DMS53 treated with DMSO at 0.1 percent for 48 hours (cell line): ENCODE measurements at regions not wholly inside any gene's neighbourhood (a gene's known extent, or its start where the extent isn't known, plus 50 kb on each side); places are given as distances from the start of the nearest gene placed in this dataset.
A peak's percentile ranks its signal among the peaks of the same experiment; 100 is the strongest.

Experiments used
- DNase-seq: peaks from one replicate; lab custom pipeline; 2025; ENCODE audit not compliant: unreplicated experiment; lab: John Stamatoyannopoulos, UW

DNA sequence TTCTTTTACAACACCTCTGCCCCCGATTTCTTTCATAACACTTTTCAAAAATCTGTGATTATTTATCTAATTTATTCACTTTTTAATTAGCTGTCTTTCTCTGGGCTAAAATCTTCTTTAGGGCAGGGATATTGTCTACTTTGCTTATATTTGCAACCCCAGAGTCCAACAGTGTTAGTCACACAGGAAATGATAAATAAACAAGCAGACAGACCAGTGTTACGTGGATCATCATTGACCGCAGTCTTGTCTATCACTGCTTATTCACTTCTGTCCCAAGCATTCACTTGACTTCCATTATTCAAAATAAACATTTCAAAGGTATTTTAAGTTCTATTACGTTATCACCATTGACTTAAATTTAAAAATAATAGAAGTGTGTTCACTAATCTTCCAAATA lies 237.6 kb upstream of the UBE2E3 start:
- peak; percentile 77 for DNase-seq

DNA sequence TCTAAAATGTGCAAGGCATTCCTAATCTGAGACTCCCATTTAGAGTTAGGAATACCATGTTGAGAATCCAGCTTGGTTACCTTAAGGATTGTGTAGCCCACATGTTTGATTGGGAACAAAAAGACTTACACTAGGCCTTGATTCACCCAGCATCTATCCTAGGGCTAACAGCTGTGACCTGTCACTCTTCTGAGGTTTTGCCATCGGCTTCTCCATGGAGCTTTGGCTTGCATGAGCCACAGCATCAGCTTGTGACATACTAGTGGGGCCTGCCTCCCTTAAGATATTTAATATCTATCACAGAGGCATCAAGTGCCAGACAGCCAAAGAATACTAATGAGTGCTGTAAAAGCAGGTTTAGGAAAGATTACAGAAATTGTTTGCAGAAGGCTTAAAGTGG lies 241.3 kb upstream of the UBE2E3 start:
- DNase-seq = no peak

GRCh38 chr2:180735799-180736198 lies 244.6 kb upstream of the UBE2E3 start:
- no peak for DNase-seq

GRCh38 chr2:180734382-180734781 lies 246.0 kb upstream of the UBE2E3 start:
- DNase-seq = no peak

DNA sequence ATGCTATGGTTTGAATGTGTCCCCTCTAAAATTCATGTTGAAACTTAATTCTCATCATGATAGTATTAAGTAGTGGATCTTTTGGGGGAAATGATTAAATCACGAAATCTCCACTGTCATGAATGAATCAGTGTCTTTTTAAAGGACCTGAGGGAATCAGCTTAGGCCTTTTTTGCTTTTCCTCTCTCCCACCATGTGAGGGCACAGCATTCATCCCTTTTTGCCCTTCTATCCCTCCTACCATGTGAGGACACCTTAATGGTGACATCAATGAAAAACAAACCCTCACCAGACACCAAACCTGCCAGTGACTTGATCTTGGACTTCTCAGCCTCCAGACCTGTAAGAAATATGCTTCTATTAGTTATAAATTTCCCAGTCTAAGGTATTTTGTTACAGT lies 247.1 kb upstream of the UBE2E3 start:
- no peak for DNase-seq

DNA sequence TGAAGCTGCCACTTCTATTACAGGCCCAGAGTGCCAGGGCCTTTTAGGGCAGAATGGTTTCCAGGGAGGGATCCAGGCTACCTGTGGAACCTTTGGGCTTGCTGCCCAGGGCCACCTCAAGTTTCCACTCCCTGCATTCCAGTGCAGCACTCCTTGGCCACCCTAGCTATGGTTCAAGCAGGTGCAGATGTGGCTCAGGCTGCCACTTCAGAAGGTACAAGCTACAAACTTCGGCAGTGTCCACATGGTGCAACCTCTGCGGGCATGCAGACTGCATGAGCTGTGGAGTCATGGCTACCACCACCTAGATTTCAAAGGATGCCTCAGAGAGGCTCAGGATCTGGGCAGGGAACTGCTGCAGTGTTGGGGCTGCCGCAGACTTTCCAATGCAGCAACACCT lies 248.1 kb upstream of the UBE2E3 start:
- no peak for DNase-seq

- DNase-seq = peak; percentile 37
Measured at GRCh38 chr2:180730976-180731375, 249.4 kb upstream of the UBE2E3 start.

DNA sequence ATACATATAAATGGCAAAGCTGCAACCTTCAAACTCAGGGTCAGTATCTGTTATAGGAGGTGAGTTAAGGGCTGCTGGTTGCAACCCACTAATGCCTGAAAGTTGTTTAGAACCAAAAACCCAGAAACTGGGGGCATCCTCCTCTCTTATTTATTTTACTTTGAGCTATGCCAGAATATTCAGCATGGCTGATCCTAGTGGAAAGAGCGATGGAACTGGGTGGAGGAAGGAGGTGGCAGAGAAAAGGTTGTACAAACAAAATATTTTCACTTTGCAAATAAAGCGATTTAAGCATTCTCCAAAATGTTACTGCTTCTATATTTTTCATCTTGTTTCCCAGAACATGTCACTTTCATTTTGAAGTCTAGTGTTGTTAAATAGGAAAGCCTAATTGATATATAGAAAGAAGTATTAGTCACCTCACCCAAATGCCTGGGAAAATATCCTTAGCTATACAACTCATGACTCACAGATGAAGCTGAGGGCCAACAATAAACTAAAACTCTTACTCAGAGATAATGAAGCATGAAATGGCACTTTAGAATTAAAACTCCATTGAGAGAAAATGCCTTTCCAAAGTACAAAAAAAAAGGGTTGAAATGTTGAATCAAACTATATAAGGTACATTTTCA lies 251.4 kb upstream of the UBE2E3 start:
- peak; percentile 52 for DNase-seq

GRCh38 chr2:180723712-180724111 lies 256.7 kb upstream of the UBE2E3 start:
- DNase-seq = no peak

- DNase-seq = no peak
Measured at GRCh38 chr2:180722551-180723239, 257.7 kb upstream of the UBE2E3 start.

- DNase-seq = no peak
Measured at GRCh38 chr2:180720829-180721228, 259.6 kb upstream of the UBE2E3 start.

DNA sequence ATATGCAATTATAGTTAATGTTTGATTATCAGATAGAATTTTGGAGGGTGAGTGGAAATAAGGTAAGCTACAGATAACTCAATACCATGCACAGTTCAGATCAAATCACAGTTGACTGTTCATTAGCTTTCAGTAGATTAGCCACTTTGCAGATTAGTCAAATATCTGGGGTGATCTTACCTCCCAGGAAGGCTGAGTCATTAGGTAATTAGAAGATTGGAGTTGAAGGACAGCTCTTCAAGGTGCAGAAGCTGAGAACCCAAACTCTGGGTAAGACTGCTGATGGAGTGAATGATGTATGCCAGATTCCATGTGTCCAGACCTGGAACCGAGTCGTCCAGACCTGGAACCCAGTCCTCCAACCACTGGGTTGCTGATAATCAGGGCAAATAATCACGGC lies 262.8 kb upstream of the UBE2E3 start:
- DNase-seq = no peak

- DNase-seq = no peak
Measured at GRCh38 chr2:180716186-180717180, 263.9 kb upstream of the UBE2E3 start.

DNA sequence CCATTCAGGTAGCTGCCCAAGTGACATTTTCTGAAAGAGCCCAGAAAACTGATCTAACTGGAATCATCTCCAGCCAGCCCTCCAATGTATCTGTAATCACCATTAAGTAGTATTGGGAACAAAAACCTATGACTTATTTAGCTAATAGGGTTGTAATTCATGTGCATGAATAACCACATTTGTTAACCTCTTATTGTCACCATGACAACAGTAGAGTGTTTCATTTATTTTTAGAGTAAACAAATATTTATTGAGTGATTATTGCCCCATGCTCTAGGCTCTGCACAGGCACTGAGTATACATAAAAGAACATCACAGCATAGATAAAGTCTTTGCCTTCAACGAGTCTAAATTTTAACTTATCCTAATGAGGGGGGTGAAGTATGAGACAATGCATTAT lies 265.4 kb upstream of the UBE2E3 start:
- no peak for DNase-seq

DNA sequence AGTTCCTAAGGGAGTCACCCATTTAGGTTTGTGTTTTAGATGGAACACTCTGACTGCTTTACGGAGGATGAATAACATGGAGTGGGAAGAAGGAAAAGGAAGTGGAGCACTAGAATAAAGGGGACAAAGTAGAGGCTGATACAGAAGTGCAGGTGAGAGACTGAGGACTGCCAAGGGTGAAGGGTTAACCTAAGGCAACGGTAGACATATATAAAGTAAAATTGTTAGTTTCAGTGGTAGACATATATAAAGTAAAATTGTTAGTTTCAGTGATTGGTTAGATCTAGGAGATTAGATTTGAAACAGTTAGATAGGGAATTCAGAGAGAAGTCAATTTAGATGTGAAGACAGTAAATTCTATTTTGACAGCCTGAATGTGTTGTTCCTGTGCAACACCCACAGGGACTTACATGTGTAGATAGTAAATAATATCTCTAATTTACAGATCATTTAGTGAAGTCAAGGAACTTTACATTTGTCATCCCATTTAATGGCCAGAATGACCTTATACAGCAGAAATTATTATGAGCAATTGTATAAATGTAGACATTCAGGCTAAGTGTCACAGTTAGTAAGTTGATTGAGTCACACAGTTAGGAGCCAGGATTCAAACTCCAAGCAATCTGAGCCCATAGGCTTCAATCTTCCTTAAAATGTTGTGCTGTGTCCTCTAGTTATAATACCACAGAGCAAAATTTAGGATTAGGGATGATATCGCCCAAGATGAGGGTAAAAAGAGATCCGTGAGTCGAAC lies 270.8 kb upstream of the UBE2E3 start:
- DNase-seq = no peak

- no peak for DNase-seq
Measured at GRCh38 chr2:180707884-180708205, 272.6 kb upstream of the UBE2E3 start.

DNA sequence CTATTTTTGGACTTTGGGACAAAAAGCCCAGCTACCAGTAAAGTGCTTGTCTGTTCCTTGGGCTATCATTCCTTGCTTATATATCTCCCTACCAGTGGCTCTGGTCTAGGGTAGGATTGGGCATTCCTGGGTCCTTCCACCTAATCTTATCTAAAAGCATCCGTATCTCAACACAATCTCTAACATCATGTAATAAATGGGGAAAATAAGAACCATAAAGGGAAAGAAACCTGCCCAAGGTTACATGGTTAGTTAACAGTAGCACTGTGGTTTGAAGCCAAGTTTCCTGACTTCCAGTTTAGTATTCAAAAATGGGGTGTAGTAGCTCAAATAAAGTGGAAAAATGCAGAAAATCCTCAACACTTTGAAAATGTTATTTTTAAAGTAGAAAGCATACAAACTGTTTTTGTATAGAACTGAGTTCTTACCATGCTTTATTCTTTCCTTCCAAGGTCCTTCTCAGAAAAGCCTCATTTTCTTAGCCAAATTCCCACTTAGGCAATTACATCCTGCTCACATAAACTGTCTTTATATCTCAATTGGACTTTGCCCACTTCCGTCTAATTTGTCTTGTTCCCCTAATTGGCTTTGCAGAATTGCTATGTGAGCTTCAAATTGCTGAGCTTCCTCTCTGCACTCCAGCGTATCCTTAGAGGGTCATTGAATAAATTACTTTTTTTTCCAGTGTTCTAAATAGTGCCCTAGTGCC lies 273.1 kb upstream of the UBE2E3 start:
- DNase-seq = no peak

- no peak for DNase-seq
Measured at GRCh38 chr2:180706694-180707093, 273.7 kb upstream of the UBE2E3 start.

GRCh38 chr2:180705551-180705950 lies 274.9 kb upstream of the UBE2E3 start:
- no peak for DNase-seq

DNA sequence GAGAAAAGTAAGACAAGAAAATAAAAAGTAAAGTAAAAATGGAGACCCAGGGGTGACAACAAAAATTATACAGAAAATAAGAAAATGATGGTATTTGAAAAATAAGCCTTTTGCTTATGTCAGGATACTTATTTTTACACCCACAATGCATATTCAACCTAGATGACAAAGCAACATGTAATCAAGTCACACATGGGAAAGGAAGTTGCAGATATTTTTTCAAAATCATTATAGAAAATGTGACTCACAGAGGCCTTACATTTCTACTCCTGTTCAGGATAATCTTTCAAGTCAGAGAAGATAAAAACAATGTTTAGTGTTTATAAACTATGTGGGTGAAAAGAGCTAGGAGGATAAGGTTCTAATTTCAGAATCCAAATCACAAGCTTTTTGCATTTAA lies 275.3 kb upstream of the UBE2E3 start:
- no peak for DNase-seq
